Suprapubic skin (tissue), 3 donors: ENCODE measurements at regions not wholly inside any gene's neighbourhood (a gene's known extent, or its start where the extent isn't known, plus 50 kb on each side); places are given as distances from the start of the nearest gene placed in this dataset.

Experiments
- CTCF ChIP-seq, 2 donors: fragments of 200-600 bp in 1 of 2; fragments of 450-650 bp in 1 of 2; sonication (generic) in 1 of 2; IDR thresholded peaks; one replicate each; pipeline ENCODE4 v1.5.1; 2016 to 2019; ENCODE audit warnings: antibody characterized with exemption in 2 of 2, mild to moderate bottlenecking in 1 of 2, moderate library complexity in 1 of 2
- POLR2A ChIP-seq, 2 donors: fragments of 450-650 bp; IDR thresholded peaks; one replicate each; pipeline ENCODE4 v1.6.1; 2017; ENCODE audit warnings: antibody characterized with exemption in 2 of 2, mild to moderate bottlenecking in 2 of 2, moderate library complexity in 2 of 2

DNA sequence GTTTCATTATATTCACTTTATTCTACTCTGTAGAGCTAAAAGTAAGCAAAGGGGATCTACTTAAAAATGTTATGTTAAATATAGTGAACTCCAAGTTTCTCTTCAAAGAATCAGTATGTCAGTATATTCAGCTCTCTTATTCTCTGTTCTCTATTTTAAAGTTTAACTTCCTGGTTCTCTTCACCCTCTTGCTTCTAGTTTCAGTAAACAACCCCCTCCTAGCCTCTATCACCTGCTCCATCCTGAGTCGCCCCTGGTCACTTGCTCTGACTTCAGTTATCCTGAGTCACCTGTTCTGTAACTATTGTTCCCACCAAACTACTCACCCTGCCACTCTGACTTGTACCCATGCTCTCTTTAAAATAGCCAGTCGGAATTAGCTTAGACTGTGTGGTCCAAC is 180.9 kb upstream of the AADAT start:
- TF ChIP-seq POLR2A (IDR thresholded peaks at IDR 0.05), result no peak
- no peak for TF ChIP-seq CTCF (IDR thresholded peaks at IDR 0.05)
